ENCODE measurements at regions not wholly inside any gene's neighbourhood (a gene's known extent, or its start where the extent isn't known, plus 50 kb on each side); places are given as distances from the start of the nearest gene placed in this dataset.

DNA sequence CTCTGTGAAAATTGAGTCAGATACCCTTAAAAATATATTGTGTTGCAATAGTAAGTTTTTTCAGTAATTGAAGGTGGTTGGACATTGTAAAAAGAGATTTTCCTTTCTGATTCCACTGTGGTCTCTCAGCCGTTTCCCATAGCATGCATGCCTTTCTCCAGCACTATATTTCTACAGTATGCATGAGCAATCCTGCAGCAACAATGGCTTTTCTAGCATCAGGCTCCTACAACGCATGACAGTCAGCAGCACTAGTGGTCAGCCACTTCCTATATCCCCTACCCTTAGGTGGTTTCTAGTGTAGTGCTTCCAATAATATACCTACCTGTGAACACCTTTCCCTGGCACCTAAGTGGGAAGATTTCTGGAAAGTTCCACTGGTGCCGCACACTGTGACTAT, 55.4 kb upstream of the SNRPN start:
- ATAC-seq (no peak), DNase-seq (ENCODE audit: missing footprints) (no peak)
- intact Hi-C loops (cut with DNase I), result no loop called here

DNA sequence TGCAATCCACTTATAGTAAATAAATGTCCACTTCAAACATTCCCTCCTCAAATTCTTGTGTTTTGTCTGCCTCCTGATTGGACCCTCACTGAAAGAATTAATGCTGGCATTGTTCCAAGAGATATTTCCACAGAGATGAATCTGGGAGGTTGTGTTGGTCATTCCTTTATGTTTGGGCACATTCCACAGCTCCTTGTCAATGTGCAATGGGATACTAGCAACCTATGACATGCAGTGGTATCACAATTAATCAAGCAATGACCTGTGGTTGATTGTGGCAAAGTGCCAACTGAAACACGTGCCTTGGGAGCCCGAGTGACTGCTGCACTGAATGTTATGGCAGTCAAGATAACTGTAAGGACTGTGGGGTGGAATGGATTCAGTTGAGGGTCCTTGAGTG, 55.0 kb upstream of the SNRPN start:
- intact Hi-C loops (cut with DNase I), result loop anchor here (5.0 kb wide), 1 partner anchor 48 kb away; no protein-coding TSS in a partner anchor
- ATAC-seq, result no peak

DNA sequence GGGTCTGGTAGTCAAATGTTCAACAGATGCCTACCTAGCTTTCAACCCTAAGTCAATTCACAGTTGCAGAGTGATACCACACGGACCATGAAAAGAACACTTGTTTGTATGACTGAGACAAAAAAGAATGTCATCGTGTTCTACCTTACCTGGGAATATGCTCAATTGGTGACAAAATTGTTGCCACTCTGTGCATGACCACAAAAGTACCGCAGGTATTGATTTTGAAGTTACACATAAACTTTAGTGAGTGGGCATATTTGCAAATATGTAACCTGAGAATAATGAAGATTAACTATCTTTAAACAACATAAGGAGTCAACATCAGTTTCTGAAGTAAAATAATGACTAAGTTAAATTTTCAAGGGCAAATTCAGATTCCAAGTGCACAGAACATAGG, 53.4 kb upstream of the SNRPN start:
- ATAC-seq, result no peak
- intact Hi-C loops (cut with DNase I), result loop anchor here (5.0 kb wide), 1 partner anchor 46 kb away; no protein-coding TSS in a partner anchor
- no peak for DNase-seq (ENCODE audit: missing footprints)

More for the DNA sequence above, 55.0 kb upstream of the SNRPN start:
- DNase-seq (ENCODE audit: missing footprints), result no peak
